ENCODE measurements at regions not wholly inside any gene's neighbourhood (a gene's known extent, or its start where the extent isn't known, plus 50 kb on each side); places are given as distances from the start of the nearest gene placed in this dataset.

- no peak for DNase-seq
Observed at GRCh38 chr9:80569236-80569635, 997.5 kb downstream of the TLE4 start.

DNA sequence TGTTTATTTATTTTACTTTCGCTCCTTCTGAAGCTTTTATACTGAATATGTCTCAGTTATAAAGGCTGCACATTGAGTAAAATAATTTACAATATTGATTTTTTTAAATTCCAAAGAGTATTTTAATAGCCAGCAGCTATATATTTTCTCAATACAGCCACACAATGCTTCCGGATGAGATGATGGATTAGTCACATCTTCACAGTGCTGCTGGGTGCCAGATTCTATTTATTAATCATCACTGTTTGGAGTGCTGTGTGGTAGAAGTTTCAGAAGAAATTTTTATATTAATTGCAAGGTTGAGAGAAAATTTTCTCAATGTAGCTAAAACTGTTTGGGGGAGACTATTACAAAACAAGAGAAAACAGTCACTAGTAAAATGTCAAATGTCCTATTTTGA, 989.8 kb downstream of the TLE4 start:
- DNase-seq: no peak

DNA sequence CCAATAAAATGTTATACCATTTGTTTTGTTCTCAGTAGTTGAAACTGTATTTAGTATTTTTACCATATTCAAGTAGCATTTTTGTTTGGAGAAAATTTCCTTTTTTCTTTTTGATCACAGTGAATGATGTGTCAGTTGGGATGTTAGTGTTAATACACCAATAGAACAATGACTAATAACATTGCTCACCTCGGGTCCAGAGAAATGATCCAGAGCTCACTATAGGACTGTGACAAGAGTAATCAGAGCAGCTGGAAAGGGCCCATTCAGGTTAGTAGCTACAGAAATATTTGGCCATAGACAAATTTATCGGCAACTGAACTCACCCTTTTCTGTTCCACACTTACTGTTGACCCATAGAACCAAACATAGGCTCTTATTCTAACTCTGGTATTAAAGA, 989.2 kb downstream of the TLE4 start:
- no peak for DNase-seq

- no peak for DNase-seq
Observed at GRCh38 chr9:80557256-80557655, 985.5 kb downstream of the TLE4 start.

DNA sequence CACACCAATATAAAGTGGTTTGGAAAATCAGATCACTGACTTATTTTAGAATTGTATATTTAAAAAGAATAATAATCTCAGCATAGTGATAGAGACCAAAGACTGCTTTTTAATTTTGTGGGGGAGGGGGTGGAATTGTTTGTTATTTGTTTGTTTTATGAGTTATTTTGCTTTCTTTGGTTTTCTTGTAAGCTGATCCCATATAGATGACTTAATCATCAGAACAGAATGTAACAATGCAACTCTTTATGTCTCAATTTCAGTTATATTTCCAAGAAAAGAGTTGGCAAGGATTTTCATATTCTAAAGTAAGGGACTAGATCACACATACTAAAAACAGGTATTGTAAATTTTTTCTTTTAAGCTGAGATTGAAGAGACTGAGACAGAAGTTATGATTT, 984.9 kb downstream of the TLE4 start:
- DNase-seq: no peak

DNA sequence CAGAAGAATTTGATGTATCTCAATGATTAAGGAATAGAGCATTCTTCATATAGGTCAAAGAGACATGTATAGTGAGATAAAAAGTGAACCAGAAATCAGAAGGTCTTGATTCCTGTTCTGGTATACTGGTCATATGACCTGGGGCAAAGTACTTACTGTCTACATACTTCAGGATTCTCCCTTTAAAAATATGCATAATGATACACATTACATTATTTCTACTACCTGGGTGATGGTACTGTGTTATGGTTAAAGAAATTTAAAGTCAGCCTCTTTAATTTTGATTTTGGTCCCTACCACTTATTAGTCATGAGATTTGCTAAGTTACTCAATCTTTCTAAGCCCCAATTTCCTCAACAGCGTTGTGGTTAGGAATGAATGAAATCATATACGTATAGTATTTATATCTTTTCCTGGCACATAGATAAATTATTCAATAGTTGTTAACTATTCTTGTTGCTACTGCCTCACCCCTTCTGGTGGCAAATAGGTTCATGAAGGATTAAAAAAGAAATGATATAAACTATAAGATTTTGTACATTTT, 984.1 kb downstream of the TLE4 start:
- DNase-seq: no peak

DNA sequence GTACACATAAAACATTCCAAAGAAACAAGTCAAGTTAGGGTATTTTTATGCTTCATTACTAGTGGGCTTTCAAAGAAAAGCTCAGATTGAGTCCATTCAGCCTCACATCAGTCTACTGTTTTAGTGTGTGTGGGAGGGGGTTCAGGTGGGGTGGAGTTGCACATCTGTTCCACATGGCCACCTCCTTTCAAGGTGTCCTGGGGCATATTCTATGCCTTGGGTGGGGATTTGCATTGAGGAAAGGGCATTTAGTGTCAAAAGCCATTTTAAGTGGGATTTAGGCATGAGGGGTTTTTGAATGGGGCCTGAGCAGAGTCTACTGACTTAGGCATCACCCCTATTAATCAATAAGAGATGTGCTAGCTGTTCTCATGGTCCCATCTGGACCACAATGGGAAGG, 983.1 kb downstream of the TLE4 start:
- no peak for DNase-seq

DNA sequence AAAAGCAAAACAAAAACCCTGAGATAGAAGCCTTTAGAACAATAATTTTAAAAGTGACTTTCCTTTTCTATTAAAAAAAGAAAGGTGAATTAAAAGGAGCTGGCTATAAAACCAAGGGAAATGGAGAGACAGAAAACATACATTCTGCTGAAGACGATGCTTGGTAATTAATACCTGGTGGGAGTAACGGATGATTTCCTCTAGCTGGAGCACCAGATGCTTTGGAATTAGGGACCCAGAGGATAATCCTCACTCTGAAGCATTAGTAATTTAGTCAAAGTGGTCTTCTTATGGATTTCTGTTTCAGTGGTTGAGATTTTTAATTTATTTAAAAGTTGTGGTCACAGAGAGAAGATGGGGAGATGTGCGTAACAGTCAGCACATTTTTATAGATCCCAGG, 982.5 kb downstream of the TLE4 start:
- no peak for DNase-seq

GRCh38 chr9:80552931-80553330, 981.2 kb downstream of the TLE4 start:
- no peak for DNase-seq

DNA sequence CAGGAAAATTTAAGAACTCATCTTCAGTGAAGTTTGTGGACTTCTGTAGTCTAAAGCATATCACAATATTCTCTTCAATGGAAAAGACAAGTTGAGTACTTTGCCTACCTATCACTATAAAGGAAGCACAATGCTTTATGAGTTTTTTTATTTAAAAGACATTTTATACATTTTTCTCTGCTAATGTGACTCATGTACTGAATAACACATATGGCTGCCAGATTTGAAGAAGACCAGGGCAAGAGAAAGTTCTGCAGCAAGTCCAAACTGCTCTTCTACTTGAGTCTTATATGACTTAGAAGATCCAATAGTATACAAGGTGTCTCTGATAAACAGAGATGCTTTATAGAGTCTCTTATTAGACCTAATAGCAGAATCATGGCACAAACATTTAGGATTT, 978.4 kb downstream of the TLE4 start:
- DNase-seq: no peak

GRCh38 chr9:80547613-80548012, 975.8 kb downstream of the TLE4 start:
- DNase-seq: no peak

- DNase-seq: no peak
Observed at GRCh38 chr9:80540387-80540786, 968.6 kb downstream of the TLE4 start.

GRCh38 chr9:80538976-80539375, 967.2 kb downstream of the TLE4 start:
- DNase-seq: no peak

GRCh38 chr9:80522465-80522864, 950.7 kb downstream of the TLE4 start:
- DNase-seq: no peak

GRCh38 chr9:80521151-80521550, 949.4 kb downstream of the TLE4 start:
- no peak for DNase-seq

- no peak for DNase-seq
Observed at GRCh38 chr9:80520231-80520630, 948.5 kb downstream of the TLE4 start.

GRCh38 chr9:80518441-80518840, 946.7 kb downstream of the TLE4 start:
- DNase-seq: no peak

- no peak for DNase-seq
Observed at GRCh38 chr9:80516679-80517078, 944.9 kb downstream of the TLE4 start.

GRCh38 chr9:80509358-80509757, 937.6 kb downstream of the TLE4 start:
- DNase-seq: peak in 1 of 2 experiments; percentile 2

DNA sequence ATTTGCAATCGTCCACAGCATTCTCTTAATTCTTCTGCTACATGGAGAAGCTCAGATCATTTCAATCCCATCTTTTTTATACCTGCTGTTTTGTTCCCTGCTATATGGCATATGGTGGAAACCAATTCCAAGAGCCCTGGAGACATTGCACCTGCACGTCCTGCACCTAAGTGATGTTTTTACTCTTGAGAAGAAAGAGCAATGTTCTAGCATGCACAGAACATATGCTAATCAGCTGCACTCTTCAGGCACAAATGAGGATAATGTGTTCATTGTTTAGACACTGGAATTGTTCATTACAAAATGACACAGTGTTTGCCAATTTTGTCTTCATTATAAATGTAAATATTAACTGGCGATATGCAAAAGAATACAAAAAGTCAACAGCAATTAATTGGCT, 935.8 kb downstream of the TLE4 start:
- no peak for DNase-seq

- no peak for DNase-seq
Observed at GRCh38 chr9:80504601-80505230, 933.0 kb downstream of the TLE4 start.

- no peak for DNase-seq
Observed at GRCh38 chr9:80503671-80504281, 932.0 kb downstream of the TLE4 start.

GRCh38 chr9:80502306-80502705, 930.5 kb downstream of the TLE4 start:
- no peak for DNase-seq

DNA sequence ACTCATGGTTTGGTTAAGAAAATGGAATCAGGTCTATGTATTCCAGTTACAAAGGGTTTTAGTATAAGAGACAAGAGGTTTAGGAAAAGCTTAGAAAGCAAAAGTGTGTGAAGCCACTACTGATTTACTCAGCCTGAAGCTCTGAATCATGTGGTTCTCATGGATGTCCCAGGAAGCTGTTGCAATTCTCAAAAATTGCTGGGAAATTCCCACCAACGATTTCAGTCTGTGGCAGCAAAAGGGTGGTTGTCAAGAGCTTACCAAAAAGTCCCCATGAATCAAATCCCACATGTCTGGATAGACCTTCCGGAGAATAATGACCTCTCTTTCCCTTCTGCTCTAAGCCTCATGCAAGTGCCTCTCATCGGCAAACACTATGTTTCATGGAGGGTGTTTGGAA, 929.9 kb downstream of the TLE4 start:
- DNase-seq: no peak

- no peak for DNase-seq
Observed at GRCh38 chr9:80500300-80500699, 928.5 kb downstream of the TLE4 start.

Measured in Kasumi-1 (cell line).